HG03175 (cell line): ENCODE measurements at regions not wholly inside any gene's neighbourhood (a gene's known extent, or its start where the extent isn't known, plus 50 kb on each side); places are given as distances from the start of the nearest gene placed in this dataset.

ENCODE experiments used
- ATAC-seq: cut with Tn5 transposase; IDR thresholded peaks from one replicate; pipeline ENCODE4 v1.9.1; 2021; ENCODE audit warnings: mild to moderate bottlenecking, moderate library complexity; ENCODE audit not compliant: unreplicated experiment

DNA sequence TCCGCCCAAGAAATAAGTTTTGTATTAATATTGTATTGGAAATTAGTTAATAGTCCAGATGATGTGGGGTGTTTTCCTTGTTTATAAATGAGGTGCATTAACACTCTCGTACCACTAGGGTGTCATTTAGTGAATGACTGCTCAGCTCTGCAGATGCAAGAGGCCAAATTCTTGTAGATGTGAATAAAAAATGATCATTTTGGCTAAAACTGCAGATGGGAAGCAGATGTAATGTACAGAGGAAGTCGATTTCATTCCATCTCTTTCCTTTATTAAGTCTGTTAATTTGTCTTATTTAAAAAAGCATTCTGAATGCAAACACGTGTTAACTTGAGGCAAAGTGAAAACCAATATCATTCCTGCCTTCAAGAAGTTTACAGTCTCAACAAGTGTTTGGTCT lies 108.1 kb downstream of the DHX15 start:
- no peak for ATAC-seq

- no peak for ATAC-seq
These were observed 108.6 kb downstream of the DHX15 start for GRCh38 chr4:24475756-24476155.

DNA sequence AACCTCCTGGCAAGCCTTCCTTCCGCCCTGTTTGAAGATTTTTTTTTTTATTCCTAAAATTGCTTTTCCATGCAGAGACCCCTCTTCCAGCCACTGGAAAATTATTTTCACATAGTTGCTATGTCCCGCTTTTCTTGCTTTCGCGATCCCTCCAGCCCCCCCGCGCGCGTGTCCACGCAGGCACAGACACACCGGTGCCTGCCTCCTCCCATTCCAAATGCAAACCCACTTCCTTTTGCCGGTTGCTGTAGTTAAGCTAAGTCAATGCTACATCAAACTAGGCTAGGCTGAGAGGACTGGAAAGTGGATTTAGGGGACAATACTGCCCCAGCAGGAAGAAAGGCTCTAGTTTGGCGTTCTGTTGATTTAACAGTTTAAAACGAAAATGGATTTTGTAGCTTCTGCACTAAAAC lies 111.0 kb downstream of the DHX15 start:
- ATAC-seq = no peak

GRCh38 chr4:24472514-24473308 lies 111.6 kb downstream of the DHX15 start:
- ATAC-seq = peak; percentile 74

GRCh38 chr4:24472161-24472510 lies 112.2 kb downstream of the DHX15 start:
- no peak for ATAC-seq

DNA sequence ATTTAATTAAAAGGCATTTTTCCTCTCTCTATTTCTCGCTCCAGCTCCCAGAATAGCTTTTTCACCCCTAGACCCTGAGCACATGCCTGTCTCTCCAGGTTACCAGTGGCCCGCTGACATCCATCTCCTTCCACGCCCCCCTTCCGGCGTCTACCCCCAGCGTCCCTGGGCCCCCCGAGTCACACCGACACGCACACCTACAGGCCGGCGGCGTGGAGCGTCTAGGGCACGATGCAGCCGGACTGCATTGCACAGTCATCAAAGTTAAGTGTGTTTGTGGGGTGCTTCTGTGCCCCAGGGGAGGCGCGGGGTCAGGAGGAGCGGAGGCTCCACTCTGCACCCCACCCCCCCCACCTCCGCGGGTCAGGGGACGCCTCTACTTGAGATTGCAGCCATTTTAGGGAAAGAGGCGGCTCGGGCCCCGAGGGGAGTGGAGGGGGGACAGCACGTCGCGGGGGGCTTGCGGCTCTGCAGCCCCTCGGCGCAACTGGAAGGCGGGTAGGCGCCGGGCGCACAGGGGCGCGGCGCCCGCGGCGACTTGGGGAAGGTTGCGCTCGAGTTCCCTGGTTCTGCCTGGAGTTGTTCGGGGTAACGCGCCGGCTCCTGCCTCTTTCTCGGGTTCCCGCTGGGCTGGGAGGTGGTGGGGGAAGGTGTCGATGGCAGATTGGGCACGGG lies 112.7 kb downstream of the DHX15 start:
- ATAC-seq = no peak

- ATAC-seq = no peak
These were observed 113.5 kb downstream of the DHX15 start for GRCh38 chr4:24470666-24471485.

DNA sequence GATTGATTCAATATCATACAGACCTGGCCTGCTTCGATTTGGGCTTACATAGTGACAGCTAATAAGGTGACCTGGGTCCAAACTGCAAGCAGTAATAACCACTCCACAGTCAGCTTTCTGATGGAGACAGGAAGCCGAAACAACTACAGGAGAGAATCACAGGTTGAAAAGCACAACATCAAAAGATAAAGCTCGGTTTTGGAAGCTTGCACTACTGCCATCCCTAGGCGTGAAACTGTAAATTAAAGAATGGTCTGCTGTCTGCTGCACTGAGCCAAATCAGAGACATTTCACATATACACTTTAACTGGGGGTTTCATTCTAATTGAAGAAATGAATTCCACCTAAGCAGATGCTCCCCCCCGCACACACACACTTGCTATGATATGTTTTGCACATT lies 116.3 kb downstream of the DHX15 start:
- no peak for ATAC-seq

DNA sequence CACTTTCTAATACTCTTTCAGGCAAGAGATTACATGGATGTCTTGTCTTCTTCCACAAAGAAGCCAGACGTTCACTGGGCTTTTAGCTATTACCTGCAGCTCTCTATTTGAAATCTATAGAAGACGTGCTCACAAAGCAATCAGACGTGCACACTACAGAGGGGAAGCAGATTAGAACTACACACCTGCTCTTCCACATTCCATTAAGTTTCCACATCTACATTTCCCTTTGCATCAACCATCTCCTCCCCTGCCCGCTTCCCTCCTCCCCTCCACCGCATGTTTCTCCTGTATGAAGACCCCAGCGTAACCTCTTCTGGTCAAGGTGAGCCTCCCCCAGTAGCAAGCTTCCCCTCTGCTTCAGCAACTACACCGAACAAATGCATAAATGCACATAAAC lies 119.8 kb downstream of the DHX15 start:
- ATAC-seq = no peak

- ATAC-seq = no peak
These were observed 127.9 kb downstream of the DHX15 start for GRCh38 chr4:24456431-24456830.

DNA sequence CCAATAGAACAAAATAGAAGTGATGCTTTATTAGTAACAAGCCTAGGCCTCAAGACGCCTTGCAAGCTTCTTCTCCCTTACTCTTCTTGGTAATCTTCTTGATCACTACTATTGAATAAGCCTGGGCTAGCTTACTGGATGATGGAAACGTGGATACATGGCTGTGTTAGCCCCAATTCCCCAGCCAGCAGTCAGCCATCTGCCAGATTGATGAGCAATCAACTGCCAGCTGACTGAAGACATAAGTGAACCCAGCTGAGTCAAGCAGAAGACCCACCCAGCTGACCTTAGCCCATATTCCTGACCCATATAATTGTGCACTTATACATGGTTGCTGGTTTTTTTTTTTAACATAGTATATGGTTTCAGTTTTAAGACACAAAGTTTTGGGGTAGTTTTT lies 130.4 kb downstream of the DHX15 start:
- no peak for ATAC-seq

GRCh38 chr4:24451870-24452269 lies 132.5 kb downstream of the DHX15 start:
- no peak for ATAC-seq

DNA sequence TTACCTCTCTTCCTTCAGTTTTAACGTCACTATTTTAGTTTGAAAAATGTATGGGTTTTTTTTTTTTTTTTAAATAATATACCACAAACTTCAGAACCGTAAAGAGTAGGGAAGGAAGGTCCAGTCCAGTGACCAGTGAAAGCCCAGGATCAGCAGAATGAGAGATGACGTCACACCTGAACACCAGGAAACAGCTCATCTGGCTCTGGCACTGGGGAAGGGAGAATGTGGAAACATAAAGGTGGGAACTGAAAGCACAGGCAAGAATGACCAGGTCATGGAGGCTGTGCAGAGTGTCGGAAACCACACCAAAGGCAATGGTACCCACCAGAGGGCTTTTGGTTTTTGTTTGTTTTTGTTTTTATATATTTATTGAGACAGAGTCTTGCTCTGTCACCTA lies 141.2 kb downstream of the DHX15 start:
- no peak for ATAC-seq

GRCh38 chr4:24440765-24441164 lies 143.6 kb downstream of the DHX15 start:
- no peak for ATAC-seq

DNA sequence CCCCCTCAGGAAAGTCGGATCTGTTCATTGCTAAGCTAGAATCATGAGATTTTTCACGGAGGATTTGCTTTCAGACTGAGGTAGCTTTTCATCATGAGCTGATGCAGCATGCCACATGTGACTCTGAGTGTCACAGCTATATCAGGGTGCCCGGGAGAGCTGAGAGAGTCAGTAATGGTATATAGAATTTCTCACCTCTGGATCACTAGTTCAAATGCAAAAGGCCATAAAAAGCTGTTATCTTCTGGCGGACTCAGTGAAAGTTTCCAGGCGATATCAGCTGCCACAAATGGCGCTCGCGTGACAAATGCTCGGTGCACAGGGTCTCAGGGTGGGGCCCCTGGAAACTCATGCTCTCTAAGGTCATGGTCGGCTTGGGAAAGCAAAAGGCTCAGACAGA lies 150.1 kb downstream of the DHX15 start:
- ATAC-seq = no peak

GRCh38 chr4:24433515-24434214 lies 150.7 kb downstream of the DHX15 start:
- ATAC-seq = no peak

DNA sequence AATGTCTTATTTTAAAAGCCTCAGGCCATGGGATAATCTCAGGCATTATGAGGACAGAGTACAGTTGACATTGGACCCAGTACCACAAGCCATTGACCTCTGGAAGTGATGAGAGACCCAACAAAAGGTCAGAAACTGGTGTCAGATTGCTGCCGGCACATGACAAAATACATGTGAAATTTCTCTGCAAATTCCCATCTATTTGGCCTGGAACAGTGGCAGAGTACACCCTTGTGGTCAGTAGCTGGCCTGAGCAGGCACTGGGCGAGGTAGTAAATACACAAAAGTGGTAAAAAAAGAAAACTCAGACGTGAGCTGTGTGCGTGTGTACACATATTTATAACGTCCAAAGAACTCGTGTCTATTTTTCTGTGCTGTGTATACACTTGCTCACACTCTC lies 155.5 kb downstream of the DHX15 start:
- ATAC-seq = no peak

- no peak for ATAC-seq
These were observed 157.8 kb downstream of the DHX15 start for GRCh38 chr4:24426557-24426956.

GRCh38 chr4:24425863-24426262 lies 158.5 kb downstream of the DHX15 start:
- ATAC-seq = no peak

DNA sequence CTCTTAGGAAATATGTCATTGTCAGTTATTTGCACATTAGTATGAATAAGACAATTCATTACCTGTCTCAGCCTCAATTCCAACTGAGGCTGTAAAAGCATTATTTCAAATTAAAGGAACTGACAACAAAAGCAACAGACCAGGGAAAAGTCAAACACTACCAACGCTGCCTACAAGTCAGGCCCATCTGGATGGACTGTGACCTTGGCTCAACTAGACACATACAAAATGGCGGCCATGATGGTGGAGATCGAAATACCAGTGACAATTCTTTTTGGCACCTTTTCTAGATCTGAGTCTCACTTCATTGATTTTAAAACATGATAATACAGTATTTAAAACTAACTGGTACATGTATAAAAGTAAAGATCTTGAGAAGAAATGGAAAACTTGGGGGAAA lies 160.7 kb downstream of the DHX15 start:
- ATAC-seq = no peak

DNA sequence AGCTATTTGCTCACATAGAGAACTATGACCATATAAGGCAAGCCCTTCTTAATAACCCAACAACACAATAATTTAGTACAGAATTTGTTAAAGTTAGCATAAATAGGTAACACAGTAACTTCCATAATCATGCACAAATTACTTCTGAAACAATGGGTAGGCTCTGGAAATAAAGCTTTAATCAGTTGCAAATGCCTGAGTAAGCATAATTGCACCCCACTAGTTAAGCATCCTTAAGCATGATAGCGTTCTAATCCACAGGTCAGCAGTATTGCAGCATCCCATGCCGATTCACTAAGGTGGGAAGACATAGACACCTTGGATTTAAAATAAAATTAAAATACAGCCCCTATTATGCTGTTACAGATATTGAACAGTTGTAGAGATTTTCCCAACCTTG lies 161.7 kb downstream of the DHX15 start:
- no peak for ATAC-seq
